HCT116 (cell line): ENCODE measurements at regions not wholly inside any gene's neighbourhood (a gene's known extent, or its start where the extent isn't known, plus 50 kb on each side); places are given as distances from the start of the nearest gene placed in this dataset.

Source experiments
- EZH2 ChIP-seq: fragments of 200-600 bp; sonication (generic); IDR thresholded peaks from 2 replicates; pipeline ENCODE4 v1.6.1; 2017; ENCODE audit warnings: antibody characterized with exemption, mixed run types
- EZH2phosphoT487 ChIP-seq: fragments of 200-600 bp; IDR thresholded peaks from 2 replicates; pipeline ENCODE4 v1.6.1; 2018; ENCODE audit warnings: antibody characterized with exemption, borderline replicate concordance
- YY1 ChIP-seq: IDR thresholded peaks from 2 replicates; pipeline ENCODE4 v1.6.1; 2011; ENCODE audit warnings: low read length, low read depth, moderate library complexity, mild to moderate bottlenecking; ENCODE audit not compliant: insufficient replicate concordance; ENCODE audit errors: extremely low read depth

- TF ChIP-seq EZH2phosphoT487 (no peak), EZH2 (no peak), YY1 (no peak)
These were observed 84.9 kb upstream of the TBL1X start for GRCh38 chrX:9379697-9380551.
